Activated naive CD8-positive, alpha-beta T cell treated with anti-CD3 and anti-CD28 coated beads, Interleukin-2, amount 50 U/mL, for 16 hours (primary cell): ENCODE measurements at regions not wholly inside any gene's neighbourhood (a gene's known extent, or its start where the extent isn't known, plus 50 kb on each side); places are given as distances from the start of the nearest gene placed in this dataset.

Source experiments
- DNase-seq: peaks from one replicate; pipeline ENCODE4 v3.0.0-alpha.2; 2020; ENCODE audit warnings: low read depth, low spot score

- DNase-seq: no peak
Observed at GRCh38 chr13:40495621-40496001, 170.8 kb downstream of the FOXO1 start.

DNA sequence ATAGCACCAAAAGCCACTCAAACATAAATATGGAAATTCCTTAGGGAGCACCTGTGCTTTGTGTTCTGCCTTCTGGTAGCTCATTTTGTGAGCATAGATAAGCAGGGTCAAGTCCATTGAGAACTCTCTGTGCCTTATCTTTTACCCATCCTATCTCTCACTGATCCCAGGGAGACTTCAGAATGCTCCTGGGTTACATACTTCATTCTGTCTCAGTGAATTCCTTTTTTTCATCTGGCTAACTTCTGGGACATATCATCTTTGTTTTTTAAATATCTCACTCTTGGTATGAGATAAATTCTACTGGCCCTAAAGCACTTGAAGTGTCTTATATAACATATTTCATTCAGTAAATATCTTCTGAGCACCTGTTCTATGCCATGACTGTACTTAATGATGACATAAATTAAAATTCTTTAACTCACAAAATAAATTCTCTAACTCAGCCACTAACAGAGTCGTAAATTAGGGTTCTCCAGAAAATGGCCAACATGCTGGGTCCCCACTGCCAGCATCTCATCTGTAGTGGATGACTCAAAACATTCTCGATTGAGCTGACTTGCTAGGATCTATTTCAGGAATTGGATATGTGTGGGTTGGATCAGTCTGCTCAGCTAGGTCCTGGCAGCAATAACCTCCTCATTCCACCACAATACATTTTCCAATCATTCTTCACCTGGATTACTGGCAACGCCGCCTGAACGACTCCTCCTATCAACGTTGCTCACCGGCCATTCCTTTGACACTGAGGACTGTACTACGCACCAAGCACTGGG, 170.2 kb downstream of the FOXO1 start:
- no peak for DNase-seq

DNA sequence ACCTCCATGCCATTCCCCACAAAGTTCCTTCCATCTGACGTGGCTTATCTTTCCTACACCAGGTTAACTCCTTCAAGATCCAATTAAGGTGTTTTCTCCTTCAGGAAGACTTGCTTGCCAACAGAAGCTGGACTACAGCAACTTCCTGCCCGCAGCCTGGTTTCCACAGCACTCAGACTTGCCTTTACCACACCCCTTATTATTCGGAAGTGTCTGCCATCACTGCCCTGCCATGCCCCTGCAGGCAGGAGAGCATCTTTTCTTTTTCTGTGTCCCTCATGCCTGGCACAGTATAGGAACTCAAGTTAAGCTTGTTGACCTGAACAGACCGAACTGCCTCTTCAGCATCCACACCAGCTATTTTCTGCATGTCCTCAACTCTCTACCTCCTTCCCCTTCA, 168.0 kb downstream of the FOXO1 start:
- no peak for DNase-seq

DNA sequence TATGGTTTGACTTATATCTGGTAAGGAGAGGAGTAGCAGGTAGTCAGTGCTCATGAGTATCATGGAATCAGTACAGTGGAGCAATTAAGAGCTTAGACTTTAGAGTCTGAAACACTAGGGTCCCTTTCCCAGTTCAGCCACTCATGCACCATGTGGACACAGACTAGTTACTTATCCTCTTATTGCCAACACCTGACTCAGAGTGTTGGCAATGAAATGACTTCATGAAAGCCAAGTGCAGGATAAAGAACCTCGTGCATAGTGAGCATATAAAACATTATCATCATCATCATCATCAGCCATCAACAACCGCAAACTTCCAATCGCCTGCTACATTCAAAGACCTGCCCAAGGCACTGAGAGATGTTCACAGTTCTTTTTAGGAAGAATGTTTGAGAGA, 164.2 kb downstream of the FOXO1 start:
- no peak for DNase-seq

GRCh38 chr13:40503011-40503410, 163.4 kb downstream of the FOXO1 start:
- DNase-seq: no peak

GRCh38 chr13:40503966-40504591, 162.4 kb downstream of the FOXO1 start:
- DNase-seq: no peak

- no peak for DNase-seq
Observed at GRCh38 chr13:40504641-40505040, 161.8 kb downstream of the FOXO1 start.

GRCh38 chr13:40505196-40505595, 161.2 kb downstream of the FOXO1 start:
- no peak for DNase-seq
